Mammary epithelial cell (primary cell): ENCODE measurements at regions not wholly inside any gene's neighbourhood (a gene's known extent, or its start where the extent isn't known, plus 50 kb on each side); places are given as distances from the start of the nearest gene placed in this dataset.
"Not testable (repeated sequence)": the region's sequence is repeated elsewhere in the genome, so short reads cannot be mapped to it uniquely, and the experiment has no call there.

Source experiments
- CTCF ChIP-seq, 2 donors: IDR thresholded peaks in 1 of 2; conservative IDR thresholded peaks in 1 of 2; 2 replicates each; pipeline ENCODE4 v1.5.1; 2011 to 2012; ENCODE audit warnings: inconsistent platforms in 2 of 2, low read length in 2 of 2, mild to moderate bottlenecking in 2 of 2, control low read depth in 1 of 2, low read depth in 1 of 2; ENCODE audit not compliant: insufficient read depth in 1 of 2; ENCODE audit errors: extremely low read depth in 1 of 2
- EZH2 ChIP-seq: IDR thresholded peaks from 2 replicates; pipeline ENCODE4 v1.6.1; 2012; ENCODE audit warnings: low read length, inconsistent platforms, borderline replicate concordance

GRCh38 chr14:19272235-19272634 lies 161.9 kb downstream of the POTEG start:
- TF ChIP-seq CTCF (conservative IDR thresholded peaks at IDR 0.05 in 1 of 2, IDR thresholded peaks at IDR 0.05 in 1 of 2; ENCODE audit: extremely low read depth in 1 of 2, insufficient read depth in 1 of 2, low read depth in 1 of 2, low read length in 2 of 2); EZH2: not testable (repeated sequence)
